HG02943 (cell line): ENCODE measurements at regions not wholly inside any gene's neighbourhood (a gene's known extent, or its start where the extent isn't known, plus 50 kb on each side); places are given as distances from the start of the nearest gene placed in this dataset.
A peak's percentile ranks its signal among the peaks of the same experiment; 100 is the strongest.
"Not testable (repeated sequence)": the region's sequence is repeated elsewhere in the genome, so short reads cannot be mapped to it uniquely, and the experiment has no call there.

Experiments
- ATAC-seq: cut with Tn5 transposase; IDR thresholded peaks from one replicate; pipeline ENCODE4 v1.9.1; 2021; ENCODE audit warnings: mild to moderate bottlenecking, low read depth, moderate library complexity; ENCODE audit not compliant: unreplicated experiment

DNA sequence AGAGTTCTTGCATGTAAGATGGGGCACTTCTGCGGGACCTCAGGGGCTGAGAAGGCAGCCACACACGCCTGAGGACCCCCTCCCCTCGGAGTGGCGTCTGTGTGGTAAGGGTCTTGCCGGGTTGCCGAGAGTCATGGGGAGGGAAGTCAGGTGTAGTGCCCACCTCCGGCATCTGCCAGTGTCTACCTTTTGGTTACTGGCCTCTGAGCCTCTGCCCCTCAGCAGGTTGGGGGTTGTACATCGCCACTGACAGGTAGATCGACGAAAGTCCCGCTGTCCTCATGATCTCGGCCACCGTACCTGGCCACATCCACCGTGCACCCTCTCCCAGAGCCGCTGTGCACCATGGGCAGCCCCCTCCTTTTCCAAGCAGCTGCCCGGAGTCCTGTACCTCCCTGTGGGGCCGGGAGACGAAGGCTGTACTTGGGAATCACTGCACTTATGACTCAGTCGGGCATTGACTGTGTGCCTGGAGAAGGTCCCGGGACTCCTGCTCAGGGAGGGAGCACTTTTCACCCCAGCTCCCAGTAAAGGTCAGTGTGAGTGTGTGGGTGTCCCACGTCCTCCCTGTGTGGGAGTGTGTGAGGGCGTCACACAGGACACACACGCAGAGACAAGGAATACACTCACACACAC is 332.4 kb upstream of the MYT1L start:
- no peak for ATAC-seq

DNA sequence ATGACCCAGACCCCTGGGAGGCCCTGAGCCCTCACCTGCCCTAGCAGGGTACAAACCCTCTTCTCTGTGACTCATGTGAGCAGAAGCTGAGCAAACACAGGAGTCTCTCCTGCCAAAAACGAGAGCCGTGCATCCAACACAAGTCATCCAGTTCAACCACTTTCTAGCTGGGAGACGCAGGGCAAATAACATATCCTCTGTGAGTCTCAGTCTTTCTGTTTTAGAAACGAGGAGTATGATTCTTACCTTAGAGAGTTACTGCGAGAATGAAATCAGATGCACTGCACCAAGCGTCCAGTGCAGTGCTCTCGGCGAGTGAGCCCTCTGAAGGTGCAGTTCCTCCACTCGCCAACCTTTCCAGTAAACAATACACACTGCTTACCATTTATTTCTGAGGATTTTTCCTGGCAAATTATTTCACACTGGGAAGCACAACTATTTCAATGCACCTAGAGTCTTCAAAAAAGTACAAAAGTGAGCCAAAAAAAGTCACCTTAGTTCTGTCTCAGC is 331.8 kb upstream of the MYT1L start:
- ATAC-seq, result no peak

DNA sequence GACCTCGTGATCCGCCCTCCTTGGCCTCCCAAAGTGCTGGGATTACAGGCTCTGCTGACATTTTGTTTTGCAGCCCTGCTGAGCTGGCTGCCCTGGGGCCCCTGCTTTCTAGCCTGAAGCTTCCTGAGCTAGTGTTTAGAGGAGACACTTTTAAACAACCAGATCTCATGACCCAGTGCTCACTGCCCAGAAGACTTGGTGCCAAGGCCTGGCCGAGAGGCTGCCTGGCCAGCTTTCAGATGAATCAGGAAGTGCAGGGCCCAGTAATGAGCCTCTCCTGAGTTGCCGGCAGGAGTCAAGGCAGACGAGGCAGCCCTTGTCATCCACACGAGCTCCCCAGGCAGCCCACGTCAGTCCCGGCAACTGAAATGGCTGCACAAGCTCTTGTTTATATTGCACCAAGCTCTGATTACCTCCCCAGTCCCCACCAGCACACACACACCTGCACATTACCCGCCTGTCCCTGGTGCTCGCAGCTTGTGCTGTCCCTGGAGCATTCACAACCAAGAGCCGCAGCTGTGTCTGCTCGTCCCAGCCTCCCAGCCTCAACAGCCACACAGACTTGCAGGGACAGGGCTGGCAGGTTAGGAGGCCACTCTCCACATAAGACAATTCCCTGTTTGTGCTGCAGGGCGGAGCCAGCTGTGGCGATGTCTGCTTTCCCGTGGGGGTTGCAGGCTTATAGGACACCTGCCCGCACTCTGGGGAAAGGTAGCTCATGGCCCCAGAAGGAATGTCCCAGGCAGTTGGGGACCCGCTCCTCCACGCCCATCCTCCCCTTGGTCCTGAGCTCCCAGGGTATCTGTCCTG is 331.2 kb upstream of the MYT1L start:
- no peak for ATAC-seq

DNA sequence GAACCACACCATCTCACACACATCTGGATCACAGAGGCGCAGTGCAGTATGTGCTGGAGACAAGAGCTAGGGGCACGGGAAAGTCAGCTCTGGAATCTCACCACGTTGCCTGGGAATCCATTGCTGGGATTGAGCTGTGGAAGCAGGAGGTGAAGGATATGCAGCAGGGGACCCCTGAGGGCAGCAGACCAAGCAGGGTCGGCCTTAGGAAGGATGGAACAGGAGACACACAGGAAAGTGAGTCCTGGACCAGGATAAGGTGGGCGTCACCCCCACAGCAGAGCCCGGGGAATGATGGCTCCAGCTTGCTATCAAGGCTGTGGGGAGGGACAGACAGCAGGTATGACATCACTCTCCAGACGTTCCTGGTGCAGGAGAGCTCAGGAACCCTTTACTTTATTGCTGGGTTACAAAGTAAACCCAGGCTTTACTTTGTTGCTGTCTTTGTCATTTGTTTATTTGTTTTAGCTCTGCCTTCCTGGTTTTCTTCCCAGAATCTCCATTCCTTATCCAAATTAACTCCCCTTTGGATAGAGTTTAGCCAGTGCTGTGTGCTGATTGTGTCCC is 329.8 kb upstream of the MYT1L start:
- ATAC-seq, result no peak

DNA sequence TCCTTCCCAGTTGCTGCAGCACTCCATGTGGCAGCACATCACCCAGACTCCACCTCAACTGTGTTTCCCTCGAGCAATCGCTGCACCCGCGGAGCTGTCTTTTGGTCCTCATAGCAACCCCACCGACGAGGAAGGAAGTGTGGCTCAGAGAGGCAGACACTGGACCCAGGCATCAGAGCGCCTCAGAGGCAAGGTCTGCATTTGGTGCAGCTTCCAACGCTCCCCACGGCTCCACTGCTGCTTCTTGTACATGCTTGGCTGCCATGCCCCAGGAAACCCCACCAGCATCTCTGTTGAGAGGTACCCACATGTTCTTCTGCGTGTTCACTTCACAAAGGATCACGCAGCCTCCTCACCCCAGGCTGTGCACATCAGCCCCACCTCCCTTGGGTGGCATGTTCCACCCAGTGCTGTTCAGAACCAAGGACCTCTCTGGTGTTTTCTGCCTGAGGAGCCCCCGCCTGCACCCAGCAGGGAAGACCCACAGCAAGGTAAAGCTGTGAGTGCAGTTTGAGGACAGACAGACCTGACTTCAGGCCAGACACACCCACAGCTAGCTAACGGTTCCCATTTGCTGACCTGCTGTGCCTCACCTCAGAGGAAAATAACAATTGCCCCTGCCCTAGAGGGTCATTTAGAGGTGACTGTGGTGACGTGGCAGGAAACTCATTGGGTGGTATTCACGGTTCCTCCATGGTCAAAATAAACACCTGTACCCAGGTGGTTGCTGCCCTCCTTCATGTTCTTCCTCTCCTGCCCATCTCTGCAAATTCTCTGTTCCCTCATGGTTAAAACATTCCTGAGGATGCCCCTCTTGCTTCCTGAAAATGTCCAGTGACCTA is 326.3 kb upstream of the MYT1L start:
- no peak for ATAC-seq

DNA sequence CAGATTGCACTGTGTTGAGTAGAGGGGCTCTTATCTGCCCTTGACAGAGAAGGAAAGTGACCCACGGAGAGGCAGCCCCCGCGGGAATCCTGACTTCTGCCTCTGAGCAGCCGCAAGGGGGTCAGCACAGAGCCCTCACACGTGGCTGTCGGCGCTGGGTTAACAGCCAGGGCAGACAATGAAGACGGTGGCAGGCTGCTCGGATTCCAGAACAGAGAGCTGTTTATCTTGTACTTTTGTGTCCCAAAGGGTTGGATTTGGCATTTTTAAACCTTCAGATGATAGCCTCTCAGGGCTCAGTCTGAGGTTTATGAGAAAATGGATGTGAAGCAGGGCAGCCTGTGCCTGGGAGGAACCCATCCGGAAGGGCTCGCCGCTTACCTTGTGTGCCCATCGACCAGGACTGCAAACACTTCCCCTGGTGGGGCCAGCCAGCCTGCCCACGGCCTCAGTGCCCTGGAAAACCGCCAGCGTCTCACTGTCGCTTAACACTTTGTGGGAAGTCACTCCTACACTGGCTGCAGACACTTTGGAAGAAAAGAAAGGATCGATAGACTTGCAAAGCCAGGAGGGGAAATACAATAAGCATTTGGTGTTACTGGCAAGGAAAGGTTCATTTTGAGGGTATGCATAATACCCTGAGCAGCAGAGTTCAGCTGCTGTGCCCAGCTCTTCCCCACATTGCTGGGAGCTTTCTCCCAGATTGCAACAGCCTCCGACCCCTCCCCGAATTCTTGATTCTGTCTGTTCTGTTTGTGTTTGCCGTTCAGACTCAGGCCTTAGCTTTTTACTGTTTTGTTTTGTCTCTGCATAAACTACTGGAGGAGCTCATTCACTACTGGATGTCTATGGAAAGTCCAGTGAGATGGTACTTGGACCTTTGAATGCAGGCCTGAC is 325.3 kb upstream of the MYT1L start:
- no peak for ATAC-seq

DNA sequence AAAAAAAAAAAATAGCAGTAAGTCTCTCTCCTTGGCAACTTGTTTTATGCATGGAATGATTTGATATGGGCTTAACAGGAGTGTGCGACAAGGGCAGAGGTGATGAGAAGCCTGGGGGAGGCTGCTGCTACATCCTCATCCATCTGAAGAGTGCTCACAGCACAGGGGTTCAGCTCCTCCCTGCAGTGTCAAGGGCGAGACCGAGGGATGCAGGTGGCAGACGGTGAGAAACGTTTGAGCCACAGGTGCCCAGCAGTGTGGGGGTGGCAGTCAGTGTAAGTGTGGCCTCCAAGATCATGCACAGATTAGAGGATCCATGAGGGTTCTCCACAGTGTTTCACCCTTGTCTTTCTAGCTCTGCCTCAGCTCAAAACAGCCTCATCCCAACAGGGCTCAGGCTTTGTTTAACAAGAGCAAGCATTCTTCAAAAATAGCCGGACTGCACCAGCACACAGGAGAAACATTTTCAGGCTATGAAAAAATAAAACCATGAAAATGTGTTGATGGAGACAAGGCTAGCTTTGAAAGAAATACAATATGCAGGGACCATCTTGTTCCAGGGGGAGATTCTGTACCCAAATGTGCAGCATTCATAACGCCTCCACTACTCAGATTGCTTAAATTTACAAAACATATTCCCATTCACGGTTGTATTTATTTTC is 324.5 kb upstream of the MYT1L start:
- no peak for ATAC-seq

DNA sequence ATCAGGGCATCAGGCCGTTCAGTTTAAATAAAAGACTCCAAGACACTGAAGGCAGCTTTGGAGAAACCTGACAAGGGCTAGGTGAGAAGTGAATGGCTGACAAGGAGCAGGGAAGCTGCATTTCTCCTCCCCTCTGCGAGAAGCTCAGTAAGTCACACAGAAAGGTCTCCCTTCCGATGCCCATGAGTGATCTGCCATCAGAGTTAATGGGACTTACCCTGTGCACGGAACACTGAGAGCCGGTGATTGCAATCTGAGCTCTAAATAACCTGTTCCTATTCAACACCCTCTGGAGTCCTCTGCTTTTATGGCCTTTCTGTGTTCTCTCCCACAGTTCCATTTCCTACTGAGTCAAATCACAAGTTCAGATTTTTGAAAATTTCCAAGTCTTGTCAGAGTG is 322.2 kb upstream of the MYT1L start:
- ATAC-seq, result no peak

DNA sequence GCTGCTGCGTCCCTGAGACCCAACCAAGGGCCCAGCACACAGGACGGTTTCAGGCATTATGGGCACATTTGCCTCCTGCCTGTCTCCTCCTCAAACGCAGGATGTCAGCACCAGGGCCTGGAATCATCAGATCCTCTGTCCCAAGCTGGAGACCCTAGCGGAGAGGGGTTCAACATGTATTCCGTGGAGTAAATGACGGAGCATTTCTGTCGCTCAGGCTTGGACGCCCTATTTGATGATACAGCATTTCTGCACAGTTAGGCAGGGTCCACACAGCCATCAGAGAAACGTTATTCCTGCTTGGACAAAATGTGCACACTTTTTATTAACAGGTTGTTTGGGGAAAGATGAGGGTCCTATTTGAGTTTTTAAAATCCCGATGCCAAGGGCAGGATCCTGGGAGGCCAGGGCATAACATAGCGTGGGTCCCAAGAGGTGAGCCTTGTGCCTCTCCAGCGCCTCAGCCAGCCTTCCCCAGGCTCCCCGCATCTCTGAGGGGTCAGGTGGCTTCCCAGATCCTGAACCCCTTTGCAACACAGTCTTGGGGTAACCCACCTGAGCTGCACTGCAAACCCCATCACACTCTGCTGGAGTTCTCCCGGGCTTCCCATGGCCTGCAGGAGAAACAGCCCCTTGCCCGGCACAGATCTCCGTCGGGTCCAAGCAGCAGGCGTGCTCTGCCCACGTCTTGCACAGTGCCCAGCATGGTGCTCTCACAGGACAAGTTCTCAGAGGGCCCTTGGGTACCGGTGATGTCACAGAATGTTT is 319.7 kb upstream of the MYT1L start:
- no peak for ATAC-seq

DNA sequence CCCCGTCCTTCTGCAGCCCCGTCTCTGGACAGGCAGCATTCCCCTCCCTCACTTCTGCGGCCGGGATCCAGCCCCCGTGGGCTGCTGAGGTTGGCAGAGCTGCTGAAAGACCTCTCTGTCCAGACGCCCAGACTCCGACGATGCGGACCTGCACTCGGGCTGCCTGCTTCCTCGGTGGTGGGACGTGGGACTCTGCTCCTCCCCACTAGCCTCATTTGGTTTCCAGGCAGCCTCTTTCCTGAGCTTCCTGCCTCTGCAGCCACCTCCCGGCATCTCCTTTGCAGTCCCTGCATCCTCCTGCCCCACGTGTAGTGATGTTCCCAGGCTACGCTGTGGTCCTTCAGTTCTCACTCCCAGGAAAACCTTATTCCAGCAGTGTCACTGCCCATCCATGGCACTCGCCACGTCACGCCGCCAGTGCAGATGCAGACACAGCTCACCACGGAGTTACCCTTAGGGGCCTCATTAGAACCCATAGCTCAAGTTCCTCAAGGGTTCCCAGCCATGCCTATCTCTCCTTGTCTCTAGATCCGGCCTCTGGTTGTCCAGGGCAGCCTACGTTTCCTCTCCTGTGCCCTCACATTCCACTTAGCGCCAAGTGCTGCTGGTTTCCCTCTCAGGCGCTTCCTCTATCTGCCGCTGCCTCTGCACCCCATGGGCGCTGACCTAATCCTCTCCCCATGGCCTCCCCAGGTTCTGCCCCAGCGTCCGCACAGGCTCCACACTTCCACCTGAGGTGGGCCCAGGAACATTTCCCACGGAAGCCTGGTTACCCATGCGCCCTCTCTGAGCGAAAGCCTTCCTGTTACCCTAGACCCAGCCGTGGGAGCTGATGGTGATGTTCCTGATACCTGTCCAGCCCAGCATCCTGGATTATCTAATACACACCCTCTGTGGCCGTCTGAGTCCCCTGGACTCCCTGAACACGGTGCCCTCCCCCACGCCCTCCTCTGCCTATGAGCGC is 318.3 kb upstream of the MYT1L start:
- no peak for ATAC-seq

DNA sequence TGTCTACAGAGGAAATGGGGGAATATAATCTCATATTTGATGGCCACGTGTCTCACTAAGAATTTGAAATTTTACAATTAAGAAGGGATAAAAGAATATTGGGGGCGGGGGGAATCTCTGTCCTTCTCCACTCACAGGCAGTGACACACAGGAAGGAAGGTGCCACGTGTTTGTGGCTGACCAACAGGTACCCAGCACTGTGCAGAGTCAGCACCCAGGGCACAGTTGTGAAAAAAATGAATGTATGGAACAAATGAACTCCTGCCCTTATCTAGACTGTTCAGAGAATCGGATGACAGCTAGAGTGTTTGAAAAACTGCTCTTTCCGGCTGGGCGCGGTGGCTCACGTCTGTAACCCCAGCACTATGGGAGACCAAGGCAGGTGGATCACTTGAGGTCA is 317.0 kb upstream of the MYT1L start:
- ATAC-seq, result no peak

DNA sequence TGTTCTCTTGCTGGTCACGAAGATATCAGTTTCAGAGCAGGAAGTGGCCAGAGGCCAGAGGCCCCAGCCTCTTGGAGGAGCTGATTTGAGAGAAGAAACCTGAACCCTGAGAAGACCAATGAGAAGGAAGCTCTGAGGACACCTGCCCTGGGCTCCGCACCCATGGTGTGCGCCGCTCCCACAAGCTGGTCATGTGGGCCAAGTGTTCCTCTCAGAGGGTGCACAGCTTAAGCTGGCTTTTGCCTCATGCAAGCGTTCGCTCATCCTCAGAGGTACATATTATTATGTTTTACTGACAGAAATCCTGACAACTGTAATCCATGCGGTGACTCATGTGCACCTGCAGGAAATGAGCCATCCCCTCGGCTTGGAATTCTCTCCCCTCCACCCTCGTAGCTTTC is 316.1 kb upstream of the MYT1L start:
- no peak for ATAC-seq

DNA sequence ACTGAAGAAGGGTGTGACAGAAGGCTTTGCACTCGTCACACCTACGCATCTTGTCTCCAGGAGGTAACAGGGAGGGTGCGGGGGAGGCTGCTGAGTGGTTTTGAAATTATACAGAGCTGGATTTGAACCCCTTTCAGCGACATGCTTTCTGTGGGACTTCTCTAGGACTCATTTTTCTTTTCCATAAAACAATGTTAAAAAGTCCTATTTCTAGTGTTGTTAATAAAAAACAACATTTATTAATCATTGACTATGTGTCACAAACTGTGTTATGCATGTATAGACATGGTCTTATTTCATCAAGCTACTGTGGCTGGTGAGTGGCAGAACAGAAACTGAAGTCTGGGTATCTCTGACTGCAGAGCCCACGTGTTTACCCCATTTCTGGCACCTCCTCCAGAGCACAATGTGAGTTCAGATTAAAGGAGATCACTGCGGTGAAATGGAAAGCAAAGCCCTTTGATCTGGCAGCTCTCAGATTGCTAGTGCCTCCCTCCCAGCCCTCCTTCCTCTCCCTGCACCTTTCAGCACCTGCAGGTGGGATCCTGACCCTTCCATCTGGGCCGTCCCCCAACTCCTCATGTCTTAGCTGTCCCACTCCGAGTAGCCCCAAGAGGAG is 315.5 kb upstream of the MYT1L start:
- peak; percentile 80 for ATAC-seq

DNA sequence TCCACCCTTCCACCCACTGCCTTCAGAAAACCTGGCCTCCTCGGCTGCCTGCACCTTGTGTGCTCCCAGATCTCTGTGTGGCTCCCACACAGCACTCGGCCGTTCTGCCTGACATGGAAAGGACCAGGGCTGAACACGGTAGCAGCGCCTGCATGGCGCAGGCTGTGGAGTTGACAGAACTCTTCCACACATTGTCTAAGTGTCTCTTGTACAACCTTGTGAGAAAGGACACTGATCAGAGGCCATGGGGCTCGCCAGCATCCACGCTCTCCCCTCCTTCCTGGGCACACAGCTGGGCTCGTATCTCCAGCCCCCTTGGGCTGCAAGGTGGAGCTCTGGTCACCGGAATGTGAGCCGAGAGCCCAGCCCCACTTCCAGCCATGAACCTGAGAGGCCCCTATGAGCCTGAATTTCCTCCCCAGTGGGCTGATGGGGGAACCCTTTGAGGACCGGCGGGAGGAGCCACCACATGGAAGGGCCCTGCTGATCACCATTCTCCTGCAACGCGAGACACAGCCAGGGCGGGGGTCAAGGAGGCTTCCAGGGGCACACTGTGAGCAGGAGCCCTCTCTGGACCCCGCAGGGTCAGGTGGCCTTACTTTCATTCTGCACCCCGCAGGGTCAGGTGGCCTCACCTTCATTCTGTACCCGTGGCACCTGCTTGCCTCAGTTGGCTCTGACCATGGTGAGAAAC is 314.2 kb upstream of the MYT1L start:
- ATAC-seq, result no peak

DNA sequence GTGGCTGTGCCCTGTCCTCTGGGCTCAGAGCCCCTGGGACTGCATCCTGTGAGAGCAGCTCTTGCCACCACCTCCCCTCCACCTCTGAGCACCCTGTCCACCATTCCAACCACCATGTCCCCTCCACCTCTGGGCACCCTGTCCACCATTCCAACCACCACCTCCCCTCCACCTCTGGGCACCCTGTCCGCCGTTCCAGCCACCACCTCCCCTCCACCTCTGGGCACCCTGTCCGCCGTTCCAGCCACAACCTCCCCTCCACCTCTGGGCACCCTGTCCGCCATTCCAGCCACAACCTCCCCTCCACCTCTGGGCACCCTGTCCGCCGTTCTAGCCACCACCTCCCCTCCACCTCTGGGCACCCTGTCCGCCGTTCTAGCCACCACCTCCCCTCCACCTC is 313.7 kb upstream of the MYT1L start:
- not testable (repeated sequence) for ATAC-seq

DNA sequence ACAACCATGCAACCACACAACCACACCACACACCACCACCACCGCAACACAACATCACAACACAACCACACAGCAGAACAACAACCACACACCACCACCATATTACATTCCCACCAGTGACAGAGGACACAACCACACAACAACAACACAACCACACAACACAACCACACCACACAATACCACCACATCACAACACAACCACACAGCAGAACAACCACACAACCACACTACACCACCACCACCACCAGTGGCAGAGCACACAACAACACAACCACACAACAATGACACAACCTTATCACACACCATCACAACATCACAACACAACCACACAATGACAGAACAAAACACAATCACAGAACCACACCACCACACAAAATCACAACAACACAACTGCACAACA is 313.0 kb upstream of the MYT1L start:
- no peak for ATAC-seq
